HG03135 (cell line): ENCODE measurements at regions not wholly inside any gene's neighbourhood (a gene's known extent, or its start where the extent isn't known, plus 50 kb on each side); places are given as distances from the start of the nearest gene placed in this dataset.

Source experiments
- ATAC-seq: cut with Tn5 transposase; IDR thresholded peaks from one replicate; pipeline ENCODE4 v1.9.1; 2021; ENCODE audit warnings: mild to moderate bottlenecking, moderate library complexity; ENCODE audit not compliant: unreplicated experiment

DNA sequence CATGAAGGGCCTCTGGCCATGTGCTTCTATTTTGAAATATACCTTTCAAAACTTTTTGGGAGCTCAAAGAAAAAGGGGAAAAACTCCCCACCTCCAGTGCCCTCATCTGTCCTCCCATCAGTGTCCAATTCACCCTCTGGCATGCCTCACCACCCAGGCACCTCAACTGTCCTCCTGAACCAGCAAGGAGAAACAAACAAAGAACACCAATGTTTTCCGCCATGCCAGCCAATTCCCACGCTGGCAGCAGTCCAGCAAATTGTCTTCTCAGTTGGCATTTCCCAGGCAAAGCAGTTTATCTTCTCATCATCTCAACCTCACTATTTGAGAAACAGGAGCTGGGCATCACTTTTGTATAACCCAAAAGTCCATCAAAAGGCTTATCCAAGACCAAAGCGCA is 496.9 kb downstream of the SOX6 start:
- ATAC-seq, result no peak

DNA sequence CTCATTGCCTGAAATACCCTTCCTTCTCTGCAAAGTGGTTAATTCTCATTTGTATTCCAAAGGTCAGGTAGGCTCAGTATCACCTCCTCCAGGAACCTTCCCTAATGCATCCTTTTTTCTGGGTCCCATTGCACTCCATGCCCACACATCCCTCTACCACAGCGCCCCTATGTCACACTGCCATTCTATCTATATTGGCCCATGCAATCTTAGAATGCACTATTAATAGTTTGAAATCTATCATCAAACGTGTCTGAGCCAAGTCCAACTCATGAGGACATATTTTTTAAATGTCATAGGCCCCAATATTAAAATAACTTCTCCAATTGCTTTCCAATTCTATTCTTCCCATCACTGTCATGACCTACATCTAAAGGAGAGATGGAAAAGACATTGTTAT is 495.1 kb downstream of the SOX6 start:
- ATAC-seq, result no peak

DNA sequence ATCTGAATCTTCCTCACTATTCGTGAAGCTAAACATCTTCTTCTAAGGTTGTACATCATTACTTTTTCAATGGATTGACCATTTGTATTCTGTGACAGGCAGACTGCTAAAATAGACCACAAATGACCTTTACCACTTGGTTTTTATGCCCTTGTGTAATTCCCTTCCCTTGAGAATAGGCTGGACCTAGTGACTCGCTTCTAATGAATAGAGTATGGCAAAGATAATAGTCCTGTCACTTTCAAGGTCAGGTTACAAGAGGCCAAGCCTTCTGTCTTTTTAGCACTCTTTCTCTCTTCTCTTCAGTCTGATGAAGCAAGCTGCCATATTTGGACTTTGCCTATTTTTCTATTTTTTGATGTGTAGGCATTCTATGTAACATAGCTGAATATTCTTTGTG is 492.9 kb downstream of the SOX6 start:
- no peak for ATAC-seq

DNA sequence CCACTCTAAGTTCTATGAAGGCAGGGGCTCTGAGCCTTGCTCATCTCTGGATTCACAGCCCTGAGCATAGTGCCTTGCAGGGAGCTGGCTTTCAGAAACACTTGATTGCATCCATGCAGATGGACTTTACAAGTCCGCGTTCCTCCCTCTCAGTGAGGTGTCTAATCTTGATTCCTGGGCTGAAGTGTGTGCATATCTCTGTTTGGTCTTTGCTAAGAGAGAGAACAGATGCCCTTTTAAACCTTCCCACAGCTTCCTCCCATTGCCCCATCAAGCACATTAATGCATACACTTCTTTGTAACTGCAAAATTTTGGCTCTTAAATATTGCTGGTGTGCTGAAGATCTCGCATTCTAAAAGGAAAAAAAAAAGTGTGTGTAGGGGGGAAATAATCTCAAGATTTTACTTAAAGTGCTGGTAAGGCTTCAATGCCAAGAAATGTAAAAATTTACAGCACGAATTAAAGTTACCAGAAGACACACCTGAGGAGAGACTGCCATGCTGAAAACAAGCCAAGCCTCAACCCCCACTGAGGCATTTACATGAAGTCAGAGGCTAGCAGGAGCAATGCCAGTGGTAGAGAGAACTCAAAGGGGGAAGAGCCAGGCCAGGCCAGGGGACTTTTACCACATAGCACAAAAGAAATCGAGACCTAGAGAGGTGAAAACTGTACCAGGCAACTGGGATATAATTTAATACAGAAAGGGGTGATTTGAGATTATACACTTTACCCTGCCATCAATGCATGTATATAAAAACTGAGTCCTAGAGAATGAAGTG is 492.1 kb downstream of the SOX6 start:
- ATAC-seq, result no peak

DNA sequence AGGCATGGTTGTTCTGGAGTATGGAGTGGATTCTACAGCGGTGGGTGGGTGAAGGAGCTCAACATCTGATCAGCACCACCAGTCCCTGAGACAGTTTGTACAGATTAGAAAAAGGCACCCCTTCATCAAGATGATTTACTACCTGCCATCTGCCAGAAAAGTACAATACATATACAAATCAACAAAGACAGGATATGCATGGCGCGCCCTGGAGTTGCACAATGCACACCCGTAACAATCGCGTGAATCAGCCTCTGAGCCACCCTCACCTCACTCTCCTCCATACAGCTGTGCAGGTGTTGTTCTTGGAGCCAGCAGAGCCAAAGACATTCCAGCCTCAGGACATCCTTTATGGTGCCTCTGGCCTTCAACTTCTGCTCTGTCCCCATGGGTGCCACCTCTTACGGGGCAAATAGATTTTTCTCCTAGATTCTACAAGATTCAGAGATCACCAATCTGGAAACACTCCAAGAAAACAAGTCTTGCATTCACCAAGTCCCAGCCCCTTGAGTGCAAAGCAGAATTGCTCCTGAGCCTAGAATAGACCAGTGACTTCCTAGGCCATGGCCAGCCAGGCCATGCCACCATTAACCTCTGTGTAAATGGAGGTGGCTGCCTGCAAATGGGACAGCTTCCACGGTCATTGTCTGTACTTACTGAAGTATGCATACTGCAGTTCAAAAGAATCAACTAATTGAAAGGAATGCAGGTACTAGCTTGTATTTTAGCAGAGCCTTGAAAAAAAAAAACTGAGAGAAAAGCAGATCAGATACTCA is 490.9 kb downstream of the SOX6 start:
- ATAC-seq, result no peak

DNA sequence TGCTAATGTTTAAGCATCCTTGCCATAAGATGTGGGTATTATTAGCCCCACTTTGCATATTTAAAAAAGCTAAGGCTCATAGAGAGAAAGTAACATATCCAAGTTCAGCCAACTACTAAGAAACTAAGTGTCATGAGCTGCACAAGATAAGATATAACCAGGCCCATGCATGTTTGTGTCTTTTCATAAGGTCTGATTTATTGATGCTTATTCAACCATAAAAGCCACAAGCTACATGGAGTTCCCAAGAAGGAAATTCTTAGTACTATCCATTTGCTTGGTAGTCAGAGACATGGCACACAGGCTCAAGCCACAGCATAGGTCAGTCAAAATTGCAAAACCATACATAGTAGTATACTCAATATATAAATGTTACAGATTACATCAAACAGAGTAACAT is 488.5 kb downstream of the SOX6 start:
- no peak for ATAC-seq

DNA sequence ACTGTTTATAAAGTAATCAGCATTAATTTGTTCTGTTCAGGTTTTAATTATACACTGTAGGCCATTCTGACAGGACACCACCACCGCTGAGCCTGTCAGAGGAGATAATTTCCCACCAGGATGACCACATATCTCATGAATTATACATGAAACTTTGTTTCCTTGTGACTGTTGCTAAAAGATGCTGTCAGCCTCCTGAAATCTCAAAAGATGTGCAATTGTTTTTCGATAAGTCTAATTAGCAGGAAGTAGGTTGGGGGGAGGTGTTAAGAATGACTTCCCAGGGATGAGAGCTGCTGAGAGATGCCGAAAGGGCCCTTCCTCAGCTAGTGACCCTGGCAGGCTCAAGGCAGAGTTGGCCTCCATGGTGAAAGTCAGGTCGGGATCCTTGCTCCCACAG is 485.4 kb downstream of the SOX6 start:
- no peak for ATAC-seq

DNA sequence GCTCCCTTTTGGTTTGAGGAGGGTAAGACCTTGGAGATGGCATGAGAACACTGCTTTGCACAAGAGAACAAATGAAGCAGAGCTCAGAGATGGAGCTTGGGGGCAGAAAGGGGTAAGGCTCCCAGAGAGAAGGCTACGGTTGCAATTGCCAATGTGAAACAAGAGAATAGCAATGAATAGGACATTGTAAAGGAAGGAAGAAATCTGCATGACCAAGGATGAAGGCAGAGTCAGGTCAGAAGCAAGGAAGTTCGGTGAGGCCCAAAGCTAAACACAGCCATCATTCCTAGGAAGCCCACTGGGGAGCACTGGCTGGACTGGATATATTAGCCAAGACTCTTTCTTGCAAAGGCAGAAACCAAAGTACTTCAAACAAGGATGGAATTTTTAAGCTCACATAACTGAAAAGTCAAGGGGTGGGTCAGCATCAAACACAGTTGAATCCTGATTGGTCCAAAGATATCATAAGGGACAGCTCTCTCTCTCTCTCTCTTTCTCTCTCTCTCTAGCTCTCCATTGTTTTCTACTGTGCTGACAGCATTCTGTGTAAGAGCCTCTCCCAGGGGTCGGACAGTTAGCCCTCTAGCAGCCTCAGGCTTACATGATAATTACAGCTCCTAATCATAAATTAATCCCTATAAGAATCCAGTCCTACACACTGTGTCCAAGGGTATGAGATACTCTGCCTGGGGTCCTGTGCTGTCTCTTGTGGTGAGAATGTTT is 484.3 kb downstream of the SOX6 start:
- ATAC-seq, result no peak

DNA sequence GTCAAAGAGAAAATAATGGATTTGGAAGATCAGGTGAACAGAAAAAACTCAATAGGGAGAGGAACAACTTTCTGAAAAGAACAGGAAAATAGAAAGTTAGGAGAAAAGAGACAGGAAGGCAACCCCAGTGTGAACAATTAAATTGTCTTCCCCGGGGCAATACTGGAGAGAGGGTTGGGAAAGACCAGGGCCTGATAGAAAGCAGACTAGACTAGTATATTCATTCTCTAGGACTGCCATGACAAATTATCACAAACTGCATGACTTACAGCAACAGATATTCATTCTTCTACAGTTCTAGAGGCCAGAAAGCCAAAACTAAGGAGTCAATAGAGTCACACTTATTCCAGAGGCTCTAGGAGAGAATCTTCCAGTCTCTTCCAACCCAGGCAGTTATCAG is 482.8 kb downstream of the SOX6 start:
- ATAC-seq, result no peak

DNA sequence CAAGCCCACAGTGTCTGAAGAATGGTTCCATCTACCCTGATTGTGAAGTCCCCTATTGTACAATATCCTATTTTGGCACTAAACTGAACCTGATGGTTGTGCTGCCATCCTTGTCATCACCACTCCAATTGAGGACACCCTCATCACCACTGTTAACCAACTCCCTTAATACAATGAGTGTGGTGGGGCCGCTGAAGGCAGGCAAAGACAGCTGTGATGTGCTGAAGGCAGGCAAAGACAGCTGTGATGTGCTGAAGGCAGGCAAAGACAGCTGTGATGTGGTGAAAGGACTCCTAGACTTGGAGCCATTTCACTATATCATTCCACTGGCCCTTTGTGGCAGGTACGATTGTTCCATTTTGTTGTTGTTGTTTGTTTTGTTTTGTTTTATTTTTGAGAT is 481.6 kb downstream of the SOX6 start:
- ATAC-seq, result no peak

DNA sequence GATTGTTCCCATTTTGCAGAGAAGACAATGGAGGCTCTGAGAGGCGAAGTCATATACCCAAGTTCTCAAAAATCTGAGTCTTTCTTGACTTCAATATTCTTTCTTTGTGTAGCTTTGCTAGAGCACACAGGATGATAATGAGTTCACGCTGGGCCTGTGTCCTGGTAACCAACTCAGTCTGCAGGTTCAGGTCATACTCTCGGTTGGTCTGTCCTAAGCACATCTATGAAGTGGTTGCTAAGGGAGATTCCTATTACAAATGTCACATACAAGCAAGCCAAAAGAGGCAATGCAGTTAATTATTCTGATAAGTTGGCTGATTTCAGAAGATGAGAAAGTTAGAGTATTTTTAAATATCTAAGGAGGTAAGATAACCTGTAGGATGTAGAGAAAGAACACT is 481.0 kb downstream of the SOX6 start:
- ATAC-seq, result no peak

DNA sequence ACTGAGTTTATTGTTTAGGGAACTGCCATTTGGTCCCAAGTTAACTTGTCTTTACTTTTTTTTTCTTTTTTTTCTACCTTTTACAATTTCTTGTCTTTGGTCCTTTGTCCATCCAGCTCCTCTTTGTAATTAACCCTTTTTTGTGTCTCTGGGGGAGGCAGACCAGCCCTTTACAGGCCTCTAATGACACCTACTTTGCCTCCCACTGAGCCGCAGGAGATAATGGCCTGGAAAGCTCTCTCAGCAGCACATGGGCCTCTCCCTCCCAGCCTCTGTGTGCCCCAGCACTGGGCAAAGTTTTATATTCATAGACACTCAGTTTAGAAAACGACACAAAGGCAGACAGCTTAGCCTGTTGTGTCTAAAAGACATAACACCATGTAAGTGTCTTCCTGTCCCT is 480.4 kb downstream of the SOX6 start:
- ATAC-seq, result no peak

DNA sequence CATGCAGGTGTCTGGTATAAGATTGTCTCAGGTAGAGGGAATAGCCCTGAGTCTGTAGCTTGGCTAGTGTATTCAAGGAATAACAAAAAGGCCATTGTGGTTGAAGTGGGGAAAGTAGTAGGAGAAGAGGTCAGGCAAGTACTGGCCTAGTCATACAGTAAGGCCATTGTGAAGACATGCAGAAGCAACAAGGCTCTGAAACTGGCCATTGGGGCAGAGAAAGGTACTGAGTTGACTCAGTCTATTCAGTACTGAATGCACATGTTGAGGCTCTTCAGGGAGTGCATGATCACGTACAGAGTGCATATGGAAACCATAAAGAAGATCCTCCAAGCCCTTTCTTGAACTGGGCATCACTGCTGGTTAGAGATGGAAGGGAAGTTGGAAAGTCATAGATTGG is 477.6 kb downstream of the SOX6 start:
- no peak for ATAC-seq

DNA sequence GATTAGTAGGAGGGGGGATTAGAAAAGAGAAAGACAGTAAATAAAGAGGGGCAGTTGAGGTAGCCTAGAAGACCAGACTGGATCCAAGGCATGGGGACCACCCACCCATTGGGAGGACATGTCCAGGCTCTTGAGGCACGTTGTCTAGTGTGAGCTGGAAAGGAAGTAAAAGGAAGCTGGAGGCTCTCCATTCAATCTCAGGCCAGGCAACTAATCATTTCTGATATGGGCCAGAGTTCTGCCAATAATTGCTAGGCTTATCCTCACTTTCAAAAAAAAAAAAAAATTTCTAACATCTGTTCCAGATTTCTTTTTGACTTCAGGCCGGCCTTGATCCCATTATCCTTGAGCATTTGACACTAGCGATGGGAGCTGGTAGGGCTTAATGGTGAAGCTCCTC is 476.1 kb downstream of the SOX6 start:
- ATAC-seq, result no peak

DNA sequence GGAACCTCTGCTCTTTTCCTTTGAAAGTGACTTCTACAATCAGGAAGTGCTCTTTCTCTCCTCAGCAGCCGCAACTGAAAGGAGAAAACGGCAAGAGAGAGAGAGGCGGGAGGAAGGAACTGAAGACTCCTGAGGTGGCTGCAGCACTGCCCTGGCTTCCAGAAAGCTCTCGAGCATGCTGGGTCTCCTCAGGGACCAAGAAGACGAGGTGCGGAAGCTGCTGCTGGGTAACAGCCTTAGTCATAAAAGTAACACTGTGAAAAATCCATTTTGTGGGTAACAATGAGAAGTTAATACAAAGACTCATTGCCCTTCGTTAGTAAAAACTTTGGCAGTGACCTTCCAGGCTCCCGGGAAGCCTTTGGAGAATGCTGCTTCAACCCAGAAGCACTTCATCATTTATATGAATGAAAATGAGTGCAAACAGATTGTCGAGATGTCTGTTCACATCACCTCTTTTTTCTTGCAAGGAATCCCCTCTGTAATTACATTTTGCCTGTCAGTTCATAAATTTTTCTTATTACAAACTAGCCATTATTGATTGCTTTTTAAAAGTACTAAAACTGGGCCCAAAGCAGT is 473.4 kb downstream of the SOX6 start:
- no peak for ATAC-seq

DNA sequence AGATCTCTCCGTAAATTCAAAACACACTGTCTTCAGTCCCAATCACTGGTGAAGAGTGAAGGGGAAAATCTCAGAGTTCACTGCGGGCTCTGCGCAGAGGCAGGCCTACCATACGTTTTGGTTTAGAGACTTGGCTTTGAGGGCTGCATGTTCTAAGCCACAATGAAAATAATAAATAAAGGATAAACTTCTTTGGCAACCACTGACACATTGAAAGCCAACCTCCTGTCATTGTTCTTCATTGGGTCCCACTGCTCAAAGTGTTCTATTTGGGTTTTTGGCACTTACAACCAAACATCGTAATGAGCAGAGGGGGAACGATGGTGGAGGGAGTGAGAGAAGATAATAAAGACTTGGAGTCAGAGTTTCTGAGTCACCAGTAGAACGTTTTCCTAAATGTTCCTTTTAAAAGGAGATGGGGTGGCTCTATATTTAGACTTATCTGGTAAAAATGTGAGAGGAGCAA is 472.9 kb downstream of the SOX6 start:
- no peak for ATAC-seq

DNA sequence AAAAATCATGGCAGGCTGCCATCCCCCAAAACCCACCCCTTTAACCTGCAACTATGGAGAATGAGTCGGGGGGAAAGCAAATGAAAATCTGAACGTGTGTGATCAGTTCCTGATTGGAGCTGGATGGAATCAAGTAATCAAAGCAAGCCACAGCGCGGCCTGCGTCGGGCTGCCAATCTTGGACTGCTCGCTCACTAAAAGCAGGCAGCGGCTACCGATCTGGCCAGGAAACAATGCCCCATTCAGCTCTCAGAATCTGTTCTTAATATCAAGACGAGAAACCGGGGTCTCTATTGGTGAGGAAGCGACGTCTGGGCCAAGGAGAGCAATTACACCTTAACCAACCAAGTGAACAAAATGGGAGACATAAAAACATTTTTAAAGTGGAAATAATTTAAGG is 472.2 kb downstream of the SOX6 start:
- ATAC-seq, result no peak

DNA sequence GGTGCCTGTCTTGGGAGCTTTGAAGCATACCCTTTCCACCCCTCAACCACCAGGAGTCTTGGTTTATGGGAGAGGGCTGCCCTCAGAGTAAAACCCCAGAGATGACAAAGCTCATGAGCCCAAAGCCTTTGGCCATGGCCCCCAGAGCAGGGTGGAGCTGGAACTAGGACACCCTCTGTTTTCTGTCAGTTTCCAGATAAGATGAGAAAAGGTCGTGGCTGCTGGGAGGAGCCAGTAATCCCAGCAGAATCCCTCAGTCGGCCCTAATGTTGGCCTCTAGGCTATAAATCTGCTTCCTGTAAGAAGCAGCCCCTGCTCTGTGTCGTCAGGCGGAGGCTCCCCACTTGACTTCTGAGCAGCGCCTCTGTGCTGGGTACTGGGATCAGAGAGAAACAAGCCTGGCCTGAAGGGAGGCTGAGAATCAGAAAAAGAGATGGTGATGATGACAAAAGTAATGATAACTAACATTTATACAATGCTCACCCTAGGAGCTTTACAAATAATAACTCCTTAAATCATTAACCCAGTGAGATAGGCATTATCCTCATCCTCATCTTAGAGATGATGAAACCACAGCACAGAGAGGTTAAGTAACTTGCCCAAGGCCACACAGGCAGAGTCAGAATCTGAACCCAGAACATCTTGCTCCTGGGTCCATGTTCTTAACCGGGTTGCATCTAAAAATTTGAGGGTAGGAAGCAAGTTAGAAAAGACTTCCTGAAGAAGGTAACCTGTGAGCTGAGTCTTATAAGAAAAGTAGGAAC is 471.4 kb downstream of the SOX6 start:
- no peak for ATAC-seq

DNA sequence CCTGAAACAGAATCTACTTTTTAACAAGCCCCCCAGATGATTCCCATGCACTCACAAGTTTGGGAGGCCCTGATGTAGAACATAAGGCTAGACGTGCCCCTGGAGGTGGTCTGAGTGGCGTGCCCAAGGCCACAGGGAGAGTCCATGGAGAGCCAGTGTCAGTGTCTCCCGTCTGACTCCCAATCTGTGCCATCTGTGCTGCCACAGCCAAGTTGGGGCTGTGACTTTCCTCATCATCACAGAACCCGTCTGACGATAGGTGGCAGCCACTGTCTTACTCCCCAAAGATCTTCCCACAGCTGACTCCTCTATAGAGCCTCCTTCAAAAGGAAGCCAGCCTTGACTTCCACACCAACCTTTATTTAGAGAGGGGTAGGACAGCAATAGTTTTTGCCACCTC is 470.5 kb downstream of the SOX6 start:
- no peak for ATAC-seq

DNA sequence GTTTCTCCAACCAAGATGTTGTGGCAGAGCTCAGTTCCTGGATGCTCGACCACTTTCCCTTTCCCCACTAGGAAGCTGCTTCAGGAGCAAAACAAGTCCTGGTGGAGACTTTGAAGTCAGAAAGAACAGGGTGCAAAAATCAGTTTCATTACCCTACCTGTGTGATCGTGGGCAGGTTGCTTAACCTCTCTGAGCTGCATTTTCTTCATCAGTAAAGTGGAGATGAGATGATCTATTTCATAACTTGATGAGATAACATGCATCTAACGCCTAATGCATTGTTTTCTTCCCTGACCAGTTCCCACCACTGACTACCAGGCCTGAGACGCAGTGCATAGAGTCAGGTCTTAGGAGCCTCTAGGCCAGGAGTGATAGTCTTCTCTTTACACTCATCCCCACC is 470.0 kb downstream of the SOX6 start:
- ATAC-seq, result no peak

DNA sequence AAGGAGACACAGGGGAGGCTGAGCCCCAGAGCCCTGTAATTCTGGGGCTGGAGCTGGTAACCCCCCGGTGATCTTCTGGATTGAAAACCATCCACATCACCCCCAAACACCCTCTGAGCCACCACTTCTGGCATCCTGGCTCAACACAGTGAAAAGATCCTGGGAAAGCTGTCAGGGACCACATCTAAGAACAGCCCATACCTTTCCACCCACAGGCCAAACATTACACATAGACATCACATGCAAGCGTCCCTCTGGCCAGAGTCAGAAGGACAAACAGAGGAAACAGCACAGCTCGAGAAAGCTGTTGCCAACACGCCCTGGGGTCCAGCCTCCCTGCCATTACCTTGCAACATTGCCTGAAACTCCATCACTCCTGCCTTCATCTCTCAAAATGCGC is 469.5 kb downstream of the SOX6 start:
- ATAC-seq, result no peak
